Pons (tissue), 1 donor: ENCODE measurements at regions not wholly inside any gene's neighbourhood (a gene's known extent, or its start where the extent isn't known, plus 50 kb on each side); places are given as distances from the start of the nearest gene placed in this dataset.

Experiments
- DNase-seq: peaks from one replicate; pipeline ENCODE4 v3.0.0-alpha.2; 2016; ENCODE audit warnings: low spot score

DNA sequence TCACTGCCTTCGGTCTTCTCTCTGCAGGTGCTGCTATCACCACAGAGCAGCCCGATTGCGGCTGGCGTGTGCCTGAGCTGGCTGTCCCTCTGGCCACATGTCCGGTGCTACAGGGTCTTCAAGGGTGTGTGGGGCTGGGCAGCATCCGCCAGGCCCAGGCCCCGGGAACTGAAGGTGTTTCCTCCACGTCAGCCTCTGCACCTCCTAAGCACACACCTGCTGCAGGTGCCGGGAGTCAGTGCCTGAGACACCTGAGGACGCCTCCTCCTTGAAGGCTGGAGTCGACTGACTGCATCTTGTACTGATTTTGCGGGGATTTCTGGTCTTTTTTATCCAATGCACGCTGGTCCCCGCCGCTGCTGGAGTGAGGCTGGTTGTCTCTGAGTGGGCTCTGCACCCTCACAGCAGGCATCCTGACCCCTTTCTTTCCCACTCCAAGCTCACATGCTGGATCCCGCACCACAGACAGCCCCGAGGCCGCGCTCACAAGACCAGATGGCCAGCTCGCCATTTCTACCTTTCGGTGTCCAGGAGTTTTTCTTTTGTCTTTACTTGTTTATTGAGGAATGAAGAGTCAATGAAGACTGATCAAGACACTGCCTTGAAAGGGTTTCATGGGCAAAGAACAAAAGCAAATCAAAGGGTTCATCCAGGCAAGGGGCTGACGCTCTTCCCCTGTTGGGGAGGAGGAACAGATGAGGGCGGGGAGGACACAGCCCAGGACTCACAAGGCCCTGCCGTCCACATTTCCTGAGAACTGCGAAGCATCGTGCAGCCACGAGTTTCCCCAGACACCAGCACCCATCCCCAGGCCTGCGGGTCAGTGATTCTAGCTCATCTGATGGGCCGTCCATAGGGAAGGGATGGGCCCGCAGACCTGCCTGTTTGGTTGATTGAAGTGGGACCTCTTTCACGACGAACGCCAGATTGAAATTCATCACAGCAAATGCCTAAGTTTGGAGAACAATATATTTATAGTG, 203.8 kb upstream of the SOX1 start:
- no peak for DNase-seq

DNA sequence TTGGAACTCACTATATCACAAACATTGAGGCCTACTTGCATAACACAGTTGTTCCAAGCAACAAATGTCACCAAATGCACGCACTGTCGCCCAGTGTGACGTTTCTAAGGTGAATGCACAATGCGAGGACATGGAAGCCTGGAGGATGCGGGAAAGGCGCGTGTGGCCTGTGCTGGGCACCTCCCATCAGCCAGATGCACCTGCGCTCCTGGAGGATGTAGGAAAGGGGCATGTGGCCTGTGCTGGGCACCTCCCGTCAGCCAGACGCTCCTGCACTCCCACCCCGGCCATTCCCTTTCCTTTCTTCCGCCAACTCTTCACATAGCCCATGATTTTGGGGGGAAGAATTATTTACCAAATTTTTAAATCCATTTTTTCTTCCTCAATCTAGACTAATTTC, 202.4 kb upstream of the SOX1 start:
- DNase-seq = no peak

DNA sequence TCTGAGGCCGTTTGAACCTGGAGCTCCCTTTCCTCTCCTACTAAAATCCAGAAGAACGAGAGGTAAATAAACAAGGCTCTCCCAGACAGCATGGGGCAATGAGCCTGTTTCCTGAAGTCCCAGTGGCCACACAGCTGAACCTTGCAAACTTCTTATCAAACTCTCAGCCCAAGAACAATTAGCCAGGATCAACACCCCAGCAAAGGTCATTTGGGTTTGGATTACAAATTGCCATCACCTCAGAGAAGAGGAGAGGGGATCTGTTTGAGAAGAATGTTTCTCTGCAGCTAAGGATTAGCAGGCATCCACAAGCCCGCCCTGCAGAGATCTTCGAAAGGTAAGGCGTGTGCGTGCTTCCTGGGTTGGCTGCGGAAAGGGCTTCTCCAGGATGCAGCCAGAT, 201.9 kb upstream of the SOX1 start:
- DNase-seq = no peak

DNA sequence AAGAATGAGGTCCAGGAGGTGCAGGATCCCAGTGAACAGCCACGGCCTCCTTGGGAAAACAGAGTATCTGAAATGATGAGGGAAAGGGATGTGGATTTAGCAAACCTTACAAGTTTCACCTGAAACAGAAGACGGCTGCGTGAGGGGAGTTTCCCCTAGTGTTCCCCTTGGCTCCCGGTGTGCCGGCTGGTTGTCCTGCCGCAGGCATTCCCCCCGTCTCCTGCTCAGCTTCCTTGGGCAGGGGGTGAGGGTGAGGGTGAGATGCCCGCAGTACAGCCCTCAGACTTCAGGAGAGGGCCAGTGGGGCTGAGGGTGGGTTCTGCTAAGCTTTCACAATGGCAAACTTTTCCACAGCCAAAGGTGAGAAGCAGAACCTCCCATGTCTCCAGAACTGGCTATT, 201.1 kb upstream of the SOX1 start:
- no peak for DNase-seq

DNA sequence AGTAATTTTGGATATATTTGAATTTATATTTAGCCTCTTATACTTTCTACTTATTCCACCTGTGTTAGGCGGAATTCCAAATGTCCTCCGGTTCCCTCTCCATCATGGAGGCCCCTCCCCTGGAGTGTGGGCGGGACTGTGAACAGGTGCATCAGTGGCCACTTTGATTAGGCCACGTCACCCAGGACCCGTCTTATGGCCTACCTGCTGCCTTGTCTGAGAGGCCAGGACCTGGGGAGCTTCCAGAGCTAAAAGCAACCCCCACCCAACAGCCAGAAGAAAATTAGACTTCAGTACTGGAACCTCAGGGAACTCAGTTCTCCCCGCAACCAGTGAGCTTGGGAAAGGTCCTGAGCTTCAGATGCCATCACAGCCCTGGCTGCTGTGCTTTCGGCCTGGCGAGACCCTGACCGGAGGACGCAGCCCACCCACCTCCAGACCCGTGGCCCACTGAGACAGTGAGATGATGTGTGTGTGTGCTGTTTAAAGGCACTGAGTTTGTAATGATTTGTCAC, 200.2 kb upstream of the SOX1 start:
- DNase-seq = no peak

DNA sequence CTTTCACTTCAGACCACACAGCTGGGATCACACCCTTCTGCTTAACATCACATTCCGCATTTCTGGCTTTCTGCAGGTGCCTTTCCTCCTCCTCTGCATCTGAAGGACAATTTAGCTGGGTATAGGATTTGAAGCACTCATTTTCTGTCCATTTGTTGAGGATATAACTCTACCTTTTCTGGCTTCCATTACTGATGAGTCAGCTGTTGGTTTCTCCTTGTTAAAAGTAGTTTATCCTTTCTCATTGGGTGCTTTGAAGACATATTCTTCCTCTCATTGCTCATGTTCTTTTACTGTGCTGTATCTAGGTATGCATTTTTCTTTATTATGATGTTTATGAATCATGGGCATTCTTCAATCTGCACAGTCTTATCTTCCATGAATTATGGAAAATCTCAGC, 199.3 kb upstream of the SOX1 start:
- DNase-seq = no peak

DNA sequence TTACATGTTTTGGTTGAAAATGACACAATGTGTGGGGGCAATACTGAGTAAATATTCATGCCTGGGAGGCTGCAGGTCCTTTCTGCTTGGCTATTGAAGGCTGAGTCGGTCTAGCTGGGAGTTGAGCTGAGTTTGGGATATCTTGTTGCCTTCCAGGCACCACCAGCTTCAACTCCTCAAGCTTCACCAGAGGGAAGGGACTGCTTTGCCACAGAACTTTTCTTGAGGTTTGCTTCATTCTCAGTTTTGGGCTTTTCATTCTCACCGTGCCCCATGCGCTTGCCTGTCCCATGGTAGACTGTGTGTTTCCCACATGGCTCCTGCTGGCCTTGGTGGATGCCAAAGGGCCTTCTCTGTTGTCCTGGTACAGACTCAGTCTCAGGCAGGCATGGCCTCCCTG, 198.2 kb upstream of the SOX1 start:
- no peak for DNase-seq

DNA sequence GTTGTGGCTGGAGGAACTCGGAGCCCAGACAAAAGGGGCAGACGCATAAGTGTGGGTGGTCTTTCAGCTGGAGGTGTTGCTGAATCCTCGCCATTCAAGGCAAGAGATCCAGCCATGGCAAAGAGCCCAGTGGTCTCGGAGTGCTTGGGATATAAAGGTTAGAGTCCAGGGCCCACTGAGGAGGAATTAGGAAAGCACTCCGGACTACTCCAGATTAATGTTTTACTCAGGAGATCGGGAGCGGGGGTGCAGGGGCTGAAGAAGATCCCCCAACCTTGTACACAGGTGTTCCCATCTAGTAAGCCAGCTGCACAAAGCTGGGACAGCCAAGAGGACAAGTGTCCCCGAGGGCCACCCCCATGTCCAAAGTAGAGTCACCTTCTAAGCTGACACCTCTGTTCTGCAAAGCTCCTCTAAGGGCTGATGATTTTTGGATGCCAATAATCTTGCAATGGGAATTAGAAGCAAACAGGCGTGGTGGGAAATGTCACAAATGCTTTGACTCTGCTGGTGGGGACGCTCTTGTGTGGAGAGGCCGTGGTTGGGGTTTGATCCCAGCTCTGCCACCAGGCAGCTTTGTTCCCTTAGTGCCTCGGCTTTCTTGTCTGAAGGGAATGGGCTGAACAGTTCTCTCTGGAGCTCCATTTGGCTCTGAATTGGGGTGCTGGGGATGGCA, 194.3 kb upstream of the SOX1 start:
- DNase-seq = no peak

DNA sequence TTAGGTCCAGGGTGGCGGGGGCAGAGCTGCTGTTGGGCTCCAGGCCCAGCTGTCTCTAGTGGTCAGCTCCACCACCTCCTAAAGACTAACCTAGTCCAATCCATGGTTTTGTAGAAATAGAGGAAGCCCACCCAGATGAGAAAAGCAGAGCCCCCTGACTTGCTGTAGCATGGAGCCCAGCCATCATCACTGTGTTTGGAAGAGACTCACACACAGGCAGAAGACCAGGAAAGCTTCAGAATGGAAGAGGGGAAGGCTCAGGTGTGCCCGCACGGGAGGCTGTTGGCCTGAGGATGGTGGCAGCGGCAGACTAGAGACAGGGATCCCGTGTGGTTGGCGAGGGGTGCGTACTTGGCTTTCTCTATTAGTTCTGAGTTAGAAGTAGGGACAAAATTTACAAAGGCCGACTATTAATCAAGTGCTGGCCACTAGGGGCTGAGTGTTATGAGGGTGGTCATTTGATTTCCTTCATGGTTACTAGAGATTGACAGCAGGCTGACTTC, 193.2 kb upstream of the SOX1 start:
- no peak for DNase-seq

DNA sequence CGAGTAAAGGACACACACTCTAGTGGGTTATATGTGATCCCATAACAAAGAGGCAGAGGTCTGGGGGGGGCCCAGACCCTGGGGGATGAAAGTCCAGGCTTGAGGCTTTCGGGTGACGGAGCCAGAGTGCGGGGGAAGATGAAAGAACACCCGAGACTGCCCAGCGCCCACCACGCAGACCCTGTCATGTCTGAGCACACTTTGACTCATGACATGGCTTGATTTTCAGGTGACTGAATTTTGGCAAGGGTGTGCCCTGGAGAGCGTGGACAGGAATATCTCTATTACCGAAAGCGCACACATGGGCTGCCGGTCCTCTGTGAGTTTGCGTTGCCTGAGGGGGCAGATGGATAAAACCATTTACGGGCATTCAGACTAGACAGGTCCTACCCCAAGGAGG, 192.0 kb upstream of the SOX1 start:
- DNase-seq = no peak

DNA sequence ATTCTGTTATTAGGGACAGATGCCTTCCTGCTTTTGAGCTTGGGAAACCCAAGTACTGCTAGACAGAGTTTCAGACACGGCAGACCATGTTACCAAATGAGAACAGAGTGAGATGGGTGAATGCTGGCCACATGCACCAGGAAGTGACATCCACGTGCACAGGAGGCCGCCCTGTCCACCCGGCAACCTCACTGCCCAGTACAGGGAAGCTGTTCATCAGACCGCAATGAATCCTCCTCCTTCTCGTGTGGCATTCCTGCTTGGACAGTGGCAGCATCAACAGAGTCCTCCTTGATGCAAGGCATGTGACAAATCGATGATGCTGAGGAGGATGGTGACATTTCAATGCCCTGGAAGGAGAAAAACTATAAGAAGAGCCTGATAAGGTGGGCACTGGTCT, 191.0 kb upstream of the SOX1 start:
- DNase-seq = no peak

DNA sequence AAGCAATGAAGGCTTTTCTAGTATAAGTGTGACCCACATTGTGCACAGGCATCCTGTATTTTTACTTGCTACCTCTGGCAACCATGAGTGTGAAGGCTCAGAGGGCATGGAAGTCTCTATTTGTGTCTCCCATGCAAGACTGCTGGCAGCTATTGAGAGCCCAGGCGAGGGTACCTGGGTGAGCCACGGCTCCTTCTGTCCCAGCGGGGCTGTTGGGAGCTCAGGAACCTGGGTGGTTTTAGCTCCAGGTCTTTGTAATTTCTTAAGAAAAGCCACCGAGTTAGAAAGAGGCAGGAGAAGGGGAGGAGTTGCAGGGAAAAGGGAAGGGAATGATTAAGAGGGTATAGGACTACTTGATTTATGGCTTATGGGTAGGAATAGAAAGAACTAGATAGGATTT, 190.4 kb upstream of the SOX1 start:
- no peak for DNase-seq

DNA sequence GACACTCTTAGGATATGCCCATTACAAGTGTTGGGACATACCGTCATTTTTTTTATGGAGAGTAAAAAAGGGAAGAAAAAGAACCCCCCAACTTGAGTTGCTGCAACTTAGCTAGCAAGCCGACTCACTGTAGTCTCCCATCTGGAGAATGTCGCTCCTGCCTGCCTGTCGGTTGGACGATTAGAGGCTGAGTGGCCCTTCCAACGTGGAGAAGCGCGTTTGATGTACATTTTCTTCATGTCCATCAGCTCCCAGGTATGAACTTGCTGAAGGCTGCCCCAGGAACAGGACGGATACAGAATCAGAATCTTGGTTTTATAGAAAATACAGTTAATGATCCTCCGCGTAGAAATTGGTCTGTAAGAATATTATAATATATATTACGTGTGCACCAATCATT, 189.0 kb upstream of the SOX1 start:
- DNase-seq = no peak

DNA sequence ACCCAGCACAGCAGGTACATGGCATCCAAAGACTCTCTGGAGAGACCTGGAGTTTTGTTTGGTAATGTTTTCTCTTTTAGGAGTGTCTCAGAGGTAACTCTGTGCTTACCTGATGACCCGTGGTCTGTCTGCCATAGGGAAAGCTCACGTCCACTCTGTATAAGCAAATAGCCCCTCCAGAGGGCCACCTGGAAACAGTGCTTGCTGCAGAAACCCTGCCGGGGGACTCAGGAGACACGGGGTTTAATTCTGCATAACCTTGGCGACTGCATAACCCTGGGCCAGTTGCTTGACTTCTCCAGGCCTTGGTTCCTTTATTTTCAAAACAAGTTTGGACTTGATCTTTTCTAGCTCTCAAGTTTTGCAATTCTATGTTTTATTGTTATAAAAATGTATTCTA, 187.2 kb upstream of the SOX1 start:
- DNase-seq = no peak

DNA sequence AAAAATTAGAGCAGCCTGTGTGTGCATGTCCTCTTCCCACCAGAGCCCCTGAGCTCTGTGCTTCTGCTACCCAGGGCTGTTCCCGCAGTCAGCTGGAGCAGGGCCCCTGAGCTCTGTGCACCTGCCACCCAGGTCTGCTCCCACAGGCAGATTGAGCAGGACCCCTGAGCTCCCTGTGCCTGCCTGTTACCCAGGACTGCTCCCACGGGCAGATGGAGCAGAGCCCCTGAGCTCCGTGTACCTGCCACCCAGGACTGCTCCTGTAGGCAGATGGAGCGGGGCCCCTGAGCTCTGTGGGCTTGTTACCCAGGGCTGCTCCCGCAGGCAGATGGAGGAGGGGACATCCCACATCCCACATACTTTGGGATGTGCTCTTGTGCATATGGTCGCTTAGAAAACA, 186.8 kb upstream of the SOX1 start:
- DNase-seq = no peak

DNA sequence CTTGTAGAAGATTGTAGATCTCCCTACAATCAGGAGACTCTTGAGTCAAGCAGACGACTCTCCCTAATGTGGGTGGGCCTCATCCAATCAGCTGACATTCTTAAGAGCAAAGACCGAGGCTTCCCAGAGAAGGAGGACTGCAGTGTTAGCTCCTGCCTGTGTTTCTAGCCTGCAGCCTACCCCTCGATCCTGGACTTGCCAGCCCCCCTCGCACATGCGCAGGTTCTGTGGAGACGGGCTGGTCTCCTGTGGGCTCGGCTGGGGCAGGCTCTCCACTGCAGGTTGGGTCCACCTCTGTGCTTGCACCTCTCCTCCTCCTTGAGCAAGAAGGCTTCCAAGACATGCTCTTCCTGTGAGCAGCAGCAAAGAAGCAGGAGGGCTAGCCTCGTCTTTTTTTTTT, 185.2 kb upstream of the SOX1 start:
- no peak for DNase-seq

DNA sequence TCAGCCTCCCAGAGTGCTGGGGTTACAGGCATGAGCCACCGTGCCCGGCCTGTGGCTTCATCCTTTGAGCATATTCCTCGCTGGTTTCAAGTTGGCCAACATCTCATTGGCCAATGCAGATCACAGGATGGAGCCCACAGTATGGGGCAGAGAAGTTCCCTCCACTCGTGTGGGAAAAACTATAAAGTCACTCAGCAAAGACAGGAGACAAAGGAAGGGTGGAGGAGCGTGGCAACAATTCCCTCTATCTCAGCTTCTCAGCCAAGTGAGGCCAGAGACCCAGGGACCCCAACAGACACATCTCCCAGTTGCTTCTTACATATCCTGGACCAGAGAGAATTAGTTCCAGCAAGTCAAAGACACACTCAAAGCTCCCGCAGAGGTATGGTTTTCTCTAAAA, 184.6 kb upstream of the SOX1 start:
- no peak for DNase-seq

DNA sequence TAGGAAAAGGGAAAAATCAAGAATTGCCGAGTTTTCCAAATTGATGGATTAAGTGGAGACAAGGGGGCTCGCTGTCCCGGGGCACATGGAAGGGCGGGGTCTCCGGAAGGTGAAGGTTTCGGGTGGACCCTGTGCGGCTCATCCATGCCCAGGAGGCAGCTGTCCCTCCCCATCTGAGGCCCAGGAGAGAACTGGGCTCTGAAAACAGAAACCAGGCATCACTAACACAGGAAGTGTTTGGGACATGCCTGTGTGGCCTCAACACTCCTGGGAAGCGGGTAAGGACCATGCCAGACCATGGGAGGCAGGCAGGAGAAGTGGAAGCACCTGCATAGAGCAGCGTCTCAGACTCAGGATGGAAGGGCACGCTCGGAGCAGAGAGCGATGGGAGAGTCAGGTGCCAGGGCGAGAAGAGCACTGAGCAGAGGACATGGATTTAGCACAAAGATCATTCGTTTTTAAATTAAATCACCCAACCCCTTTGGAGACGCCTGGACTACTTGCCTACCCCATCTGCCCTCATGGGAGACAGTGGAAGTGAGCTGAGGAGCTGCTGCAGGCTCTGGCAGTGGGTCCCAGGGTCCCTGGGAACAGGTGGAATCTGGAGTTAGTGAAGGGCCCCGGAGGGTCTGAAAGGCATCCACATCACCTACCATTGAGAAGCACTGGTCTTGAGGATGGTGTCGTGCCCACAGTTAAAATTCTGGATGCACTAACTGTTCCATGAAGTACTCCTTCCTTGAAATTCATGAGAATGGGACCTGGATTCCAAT, 183.2 kb upstream of the SOX1 start:
- DNase-seq = no peak

DNA sequence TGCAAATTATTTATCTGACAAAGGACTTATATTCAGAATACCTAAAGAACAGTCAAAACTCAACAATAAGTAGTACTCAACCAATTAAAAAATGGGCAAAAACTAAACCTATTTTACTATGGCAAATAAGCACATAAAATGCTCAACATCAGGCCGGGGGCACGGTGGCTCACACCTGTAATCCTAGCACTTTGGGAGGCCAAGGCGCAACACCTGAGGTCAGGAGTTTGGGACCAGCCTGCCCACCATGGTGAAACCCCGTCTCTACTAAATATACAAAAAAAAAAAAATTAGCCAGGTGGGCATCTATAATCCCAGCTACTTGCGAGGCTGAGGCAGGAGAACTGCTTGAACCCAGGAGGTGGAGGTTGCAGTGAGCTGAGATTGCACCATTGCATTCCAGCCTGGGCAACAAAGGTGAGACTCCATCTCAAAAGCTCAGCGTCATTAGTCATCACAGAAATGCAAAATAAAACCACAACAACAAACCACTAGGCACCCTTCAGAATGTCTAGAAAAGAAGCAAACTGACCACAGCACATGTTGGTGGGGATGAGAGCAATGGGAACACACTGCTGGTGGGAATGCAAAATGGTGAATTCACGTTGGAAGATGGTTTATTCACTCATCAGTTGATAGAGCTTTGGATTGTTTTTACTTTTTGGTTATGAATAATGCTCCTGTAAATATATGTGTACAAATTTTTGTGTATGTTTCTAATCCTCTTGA, 180.6 kb upstream of the SOX1 start:
- DNase-seq = no peak

DNA sequence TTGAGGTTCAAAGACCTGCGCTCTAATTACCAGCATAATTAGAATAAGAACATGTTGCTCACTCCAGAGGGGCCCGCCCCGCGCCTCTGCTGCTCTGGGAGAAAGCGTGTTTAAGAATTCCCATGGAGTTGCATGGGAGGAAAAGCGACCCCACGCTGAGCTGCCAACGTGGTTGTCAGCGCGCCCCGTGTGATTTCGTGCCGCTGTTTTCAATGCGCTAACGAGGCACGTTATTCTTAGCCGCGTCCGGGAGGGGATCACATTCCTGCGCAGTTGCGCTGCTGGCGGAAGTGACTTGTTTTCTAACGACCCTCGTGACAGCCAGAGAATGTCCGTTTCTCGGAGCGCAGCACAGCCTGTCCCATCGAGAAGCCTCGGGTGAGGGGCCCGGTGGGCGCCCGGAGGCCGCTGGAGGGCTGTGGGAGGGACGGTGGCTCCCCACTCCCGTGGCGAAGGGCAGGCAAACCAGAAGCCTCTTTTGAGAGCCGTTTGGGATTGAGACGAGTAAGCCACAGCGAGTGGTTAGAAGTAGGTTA, 173.8 kb upstream of the SOX1 start:
- no peak for DNase-seq
